Activated T-cell treated with anti-CD3 and anti-CD28 coated beads, Interleukin-2, amount 50 U/mL, for 72 hours (primary cell): ENCODE measurements at regions not wholly inside any gene's neighbourhood (a gene's known extent, or its start where the extent isn't known, plus 50 kb on each side); places are given as distances from the start of the nearest gene placed in this dataset.
"Not testable (repeated sequence)": the region's sequence is repeated elsewhere in the genome, so short reads cannot be mapped to it uniquely, and the experiment has no call there.

Experiments used
- ATAC-seq, 2 donors: fragments of 150-1000 bp; cut with Tn5 transposase; replicated peaks in 1 of 2; 2 replicates each; pipeline ENCODE4 v1.10.0; 2021; ENCODE audit warnings: moderate library complexity in 2 of 2, mild to moderate bottlenecking in 1 of 2
- DNase-seq, 2 donors: peaks; one replicate each; pipeline ENCODE4 v3.0.0; 2021 to 2022; ENCODE audit warnings: mixed read lengths in 1 of 2
- H3K27ac Mint-ChIP-seq: one replicate; pipeline ENCODE4 v1.8.0; 2022; ENCODE audit warnings: mild to moderate bottlenecking, moderate library complexity, mixed read lengths
- H3K27me3 Mint-ChIP-seq: one replicate; pipeline ENCODE4 v1.8.0; 2022; ENCODE audit warnings: low read depth, mixed read lengths
- H3K36me3 Mint-ChIP-seq, 2 donors: one replicate each; pipeline ENCODE4 v1.8.0; 2022; ENCODE audit warnings: mixed read lengths in 2 of 2, mild to moderate bottlenecking in 1 of 2; ENCODE audit not compliant: insufficient read depth in 2 of 2
- H3K4me1 Mint-ChIP-seq: one replicate; pipeline ENCODE4 v1.8.0; 2022; ENCODE audit warnings: low read depth, mixed read lengths
- H3K4me3 Mint-ChIP-seq, 2 donors: one replicate each; pipeline ENCODE4 v1.8.0; 2022; ENCODE audit warnings: mild to moderate bottlenecking in 2 of 2, mixed read lengths in 2 of 2, moderate library complexity in 2 of 2
- H3K9me3 Mint-ChIP-seq, 2 donors: one replicate each; pipeline ENCODE4 v1.8.0; 2022; ENCODE audit warnings: mixed read lengths in 2 of 2

GRCh38 chr1:110260194-110260593, 50.1 kb downstream of the KCNC4 start:
- ATAC-seq (no peak), DNase-seq (no peak)
- Mint-ChIP-seq H3K27ac (no peak overlapping the region), H3K9me3 (no peaks in the 10 kb centered on the region), H3K27me3 (peaks cover 20% of the 10 kb centered on the region), H3K4me3 (no peak overlapping the region), H3K4me1 (peaks cover 10% of the 10 kb centered on the region), H3K36me3 (no peaks in the 10 kb centered on the region)

GRCh38 chr1:110262296-110262695, 52.2 kb downstream of the KCNC4 start:
- no peak for ATAC-seq
- H3K27ac Mint-ChIP-seq = no peak overlapping the region
- no peaks in the 10 kb centered on the region for H3K36me3 Mint-ChIP-seq
- no peaks in the 10 kb centered on the region for H3K9me3 Mint-ChIP-seq
- H3K27me3 Mint-ChIP-seq = peaks cover 20% of the 10 kb centered on the region
- peaks cover 10% of the 10 kb centered on the region for H3K4me1 Mint-ChIP-seq
- no peak overlapping the region for H3K4me3 Mint-ChIP-seq
- no peak for DNase-seq

- no peak overlapping the region for H3K27ac Mint-ChIP-seq
- H3K4me3 Mint-ChIP-seq = no peak overlapping the region
- ATAC-seq (peak; percentile 76 to 81), DNase-seq (peak; percentile 10 to 20)
- peaks cover 10% of the 10 kb centered on the region for H3K4me1 Mint-ChIP-seq
- H3K36me3 Mint-ChIP-seq = no peaks in the 10 kb centered on the region
- H3K27me3 Mint-ChIP-seq = peaks cover 20% of the 10 kb centered on the region
- H3K9me3 Mint-ChIP-seq = no peaks in the 10 kb centered on the region
Measured at GRCh38 chr1:110262846-110263631, 52.9 kb downstream of the KCNC4 start.

- H3K27ac Mint-ChIP-seq = no peak overlapping the region
- ATAC-seq (no peak), DNase-seq (no peak)
- no peak overlapping the region for H3K4me3 Mint-ChIP-seq
- H3K9me3 Mint-ChIP-seq = no peaks in the 10 kb centered on the region
- peaks cover 10% of the 10 kb centered on the region for H3K4me1 Mint-ChIP-seq
- H3K27me3 Mint-ChIP-seq = peaks cover 19% of the 10 kb centered on the region
- H3K36me3 Mint-ChIP-seq = no peaks in the 10 kb centered on the region
Measured at GRCh38 chr1:110264430-110264829, 54.3 kb downstream of the KCNC4 start.

- Mint-ChIP-seq H3K4me3 (no peak overlapping the region), H3K27ac (no peak overlapping the region), H3K9me3 (no peaks in the 10 kb centered on the region)
Measured at GRCh38 chr1:110265186-110265585, 55.1 kb downstream of the KCNC4 start.

GRCh38 chr1:110266834-110267233, 56.7 kb downstream of the KCNC4 start:
- H3K36me3 Mint-ChIP-seq = no peaks in the 10 kb centered on the region
- H3K9me3 Mint-ChIP-seq = no peaks in the 10 kb centered on the region
- no peak for ATAC-seq

More at GRCh38 chr1:110265186-110265585, 55.1 kb downstream of the KCNC4 start:
- H3K27me3 Mint-ChIP-seq = peaks cover 11% of the 10 kb centered on the region
- no peak for ATAC-seq
- H3K36me3 Mint-ChIP-seq = no peaks in the 10 kb centered on the region
- DNase-seq = no peak
- H3K4me1 Mint-ChIP-seq = peaks cover 10% of the 10 kb centered on the region

GRCh38 chr1:110267260-110267659, 57.1 kb downstream of the KCNC4 start:
- Mint-ChIP-seq H3K27ac (no peak overlapping the region), H3K4me3 (no peak overlapping the region), H3K27me3 (peaks cover 12% of the 10 kb centered on the region), H3K9me3 (no peaks in the 10 kb centered on the region), H3K36me3 (no peaks in the 10 kb centered on the region), H3K4me1 (peaks cover 9% of the 10 kb centered on the region)
- DNase-seq (no peak), ATAC-seq (no peak)

More at GRCh38 chr1:110266834-110267233, 56.7 kb downstream of the KCNC4 start:
- Mint-ChIP-seq H3K4me3 (no peak overlapping the region), H3K27ac (no peak overlapping the region), H3K4me1 (peaks cover 10% of the 10 kb centered on the region), H3K27me3 (peaks cover 10% of the 10 kb centered on the region)
- DNase-seq = no peak

GRCh38 chr1:110272045-110272444, 61.9 kb downstream of the KCNC4 start:
- Mint-ChIP-seq H3K4me1 (no peaks in the 10 kb centered on the region), H3K9me3 (no peaks in the 10 kb centered on the region), H3K27ac (no peak overlapping the region), H3K36me3 (no peaks in the 10 kb centered on the region), H3K4me3 (no peak overlapping the region), H3K27me3 (peaks cover 23% of the 10 kb centered on the region)
- DNase-seq (no peak), ATAC-seq (no peak)

GRCh38 chr1:110273832-110274231, 63.7 kb downstream of the KCNC4 start:
- DNase-seq, H3K36me3 Mint-ChIP-seq, ATAC-seq, H3K4me3 Mint-ChIP-seq, H3K4me1 Mint-ChIP-seq, H3K27ac Mint-ChIP-seq, H3K9me3 Mint-ChIP-seq: not testable (repeated sequence)
- peaks cover 28% of the 10 kb centered on the region for H3K27me3 Mint-ChIP-seq

GRCh38 chr1:110280126-110280525, 59.1 kb upstream of the RBM15 start:
- H3K9me3 Mint-ChIP-seq = no peaks in the 10 kb centered on the region
- H3K27ac Mint-ChIP-seq = no peak overlapping the region
- H3K4me1 Mint-ChIP-seq = no peaks in the 10 kb centered on the region
- peaks cover 12% of the 10 kb centered on the region for H3K27me3 Mint-ChIP-seq
- DNase-seq = no peak
- no peaks in the 10 kb centered on the region for H3K36me3 Mint-ChIP-seq
- no peak overlapping the region for H3K4me3 Mint-ChIP-seq
- ATAC-seq = no peak

- H3K36me3 Mint-ChIP-seq = no peaks in the 10 kb centered on the region
- H3K27ac Mint-ChIP-seq = no peak overlapping the region
- ATAC-seq = no peak
- no peaks in the 10 kb centered on the region for H3K4me1 Mint-ChIP-seq
- no peak overlapping the region for H3K4me3 Mint-ChIP-seq
- H3K9me3 Mint-ChIP-seq = no peaks in the 10 kb centered on the region
- H3K27me3 Mint-ChIP-seq = peaks cover 12% of the 10 kb centered on the region
- DNase-seq = no peak
Measured at GRCh38 chr1:110280804-110281203, 58.4 kb upstream of the RBM15 start.

- Mint-ChIP-seq H3K36me3 (no peaks in the 10 kb centered on the region), H3K9me3 (no peaks in the 10 kb centered on the region), H3K27me3 (peaks cover 12% of the 10 kb centered on the region), H3K4me3 (no peak overlapping the region), H3K4me1 (no peaks in the 10 kb centered on the region), H3K27ac (no peak overlapping the region)
- ATAC-seq (no peak), DNase-seq (no peak)
Measured at GRCh38 chr1:110281363-110282290, 57.5 kb upstream of the RBM15 start.

- Mint-ChIP-seq H3K4me1 (no peaks in the 10 kb centered on the region), H3K36me3 (no peaks in the 10 kb centered on the region), H3K9me3 (no peaks in the 10 kb centered on the region), H3K4me3 (no peak overlapping the region), H3K27ac (no peak overlapping the region), H3K27me3 (peaks cover 12% of the 10 kb centered on the region)
- ATAC-seq (no peak), DNase-seq (no peak)
Measured at GRCh38 chr1:110282395-110282794, 56.8 kb upstream of the RBM15 start.
